ENCODE measurements at regions not wholly inside any gene's neighbourhood (a gene's known extent, or its start where the extent isn't known, plus 50 kb on each side); places are given as distances from the start of the nearest gene placed in this dataset.

DNA sequence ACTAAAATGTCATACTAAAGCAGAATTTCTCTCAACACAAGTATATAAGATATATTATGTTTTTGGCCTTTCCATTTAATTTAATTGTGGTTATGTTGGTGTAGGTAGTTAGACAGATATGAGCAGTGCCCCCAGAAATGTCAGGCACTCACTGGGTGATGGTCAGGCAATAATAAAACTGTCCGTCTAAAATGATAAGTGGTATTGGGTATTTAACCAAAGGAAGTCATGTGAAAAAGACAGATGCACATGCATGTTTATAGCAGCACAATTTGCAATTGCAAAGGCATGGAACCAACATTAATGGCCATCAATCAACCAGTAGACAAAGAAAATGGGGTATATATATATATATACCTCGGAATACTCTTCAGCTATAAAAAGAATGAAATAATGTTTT lies 936.6 kb upstream of the SLC39A10 start:
- DNase-seq = no peak
- Histone ChIP-seq H3K9me3 (ENCODE audit: insufficient read depth, low read depth) (no peaks in the 10 kb centered on the region), H3K27ac (no peak overlapping the region), H4K20me1 (ENCODE audit: insufficient read depth) (no peaks in the 10 kb centered on the region), H2AFZ (no peak overlapping the region), H3K36me3 (ENCODE audit: low read depth) (no peaks in the 10 kb centered on the region), H3K9me2 (ENCODE audit: insufficient read depth) (no peaks in the 10 kb centered on the region), H3K4me1 (replicated peaks; ENCODE audit: insufficient read depth) (no peaks in the 10 kb centered on the region), H3K27me3 (ENCODE audit: insufficient read depth, low read depth) (no peaks in the 10 kb centered on the region), H3F3A (ENCODE audit: insufficient read depth, low read depth) (no peaks in the 10 kb centered on the region), H3K4me3 (no peak overlapping the region), H3K4me2 (no peak overlapping the region), H3K79me2 (ENCODE audit: low read depth) (no peaks in the 10 kb centered on the region)
- POLR2A ChIA-PET (ENCODE audit: unreplicated experiment) = no interaction called here
- BruUV-seq (replicated peaks) = no TSS peak
- CTCF ChIA-PET = no interaction called here
- intact Hi-C loops (cut with micrococcal nuclease; ENCODE audit: unreplicated experiment) = no loop called here
- TF ChIP-seq, protein P1, sequence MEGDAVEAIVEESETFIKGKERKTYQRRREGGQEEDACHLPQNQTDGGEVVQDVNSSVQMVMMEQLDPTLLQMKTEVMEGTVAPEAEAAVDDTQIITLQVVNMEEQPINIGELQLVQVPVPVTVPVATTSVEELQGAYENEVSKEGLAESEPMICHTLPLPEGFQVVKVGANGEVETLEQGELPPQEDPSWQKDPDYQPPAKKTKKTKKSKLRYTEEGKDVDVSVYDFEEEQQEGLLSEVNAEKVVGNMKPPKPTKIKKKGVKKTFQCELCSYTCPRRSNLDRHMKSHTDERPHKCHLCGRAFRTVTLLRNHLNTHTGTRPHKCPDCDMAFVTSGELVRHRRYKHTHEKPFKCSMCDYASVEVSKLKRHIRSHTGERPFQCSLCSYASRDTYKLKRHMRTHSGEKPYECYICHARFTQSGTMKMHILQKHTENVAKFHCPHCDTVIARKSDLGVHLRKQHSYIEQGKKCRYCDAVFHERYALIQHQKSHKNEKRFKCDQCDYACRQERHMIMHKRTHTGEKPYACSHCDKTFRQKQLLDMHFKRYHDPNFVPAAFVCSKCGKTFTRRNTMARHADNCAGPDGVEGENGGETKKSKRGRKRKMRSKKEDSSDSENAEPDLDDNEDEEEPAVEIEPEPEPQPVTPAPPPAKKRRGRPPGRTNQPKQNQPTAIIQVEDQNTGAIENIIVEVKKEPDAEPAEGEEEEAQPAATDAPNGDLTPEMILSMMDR (conservative IDR thresholded peaks at IDR 0.05) = no peak
- no peak for TF ChIP-seq EZH2 (IDR thresholded peaks at IDR 0.05; ENCODE audit: low read depth)

DNA sequence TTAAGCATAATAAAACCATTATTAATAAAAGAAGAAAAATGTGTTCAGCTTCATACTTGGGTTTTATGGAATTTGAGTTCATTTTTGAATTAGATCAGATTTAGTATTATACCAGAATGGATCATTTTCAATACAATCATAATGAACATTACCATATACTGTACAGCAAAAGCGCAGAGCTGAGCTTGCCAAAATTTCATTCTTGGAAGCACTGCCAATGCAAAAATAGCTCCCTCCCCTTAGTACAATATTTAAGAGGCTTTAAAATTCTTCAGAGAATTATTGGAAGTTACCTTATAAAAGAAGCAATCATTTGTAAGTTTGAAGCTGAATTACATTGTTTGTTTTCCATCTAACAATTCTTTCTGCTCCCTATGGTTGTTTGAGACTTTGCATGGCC lies 938.1 kb upstream of the SLC39A10 start:
- H3K9me3 ChIP-seq (ENCODE audit: insufficient read depth, low read depth) = no peaks in the 10 kb centered on the region
- H2AFZ ChIP-seq = no peak overlapping the region
- H3K27me3 ChIP-seq (ENCODE audit: insufficient read depth, low read depth) = no peaks in the 10 kb centered on the region
- no peak overlapping the region for H3K27ac ChIP-seq
- no peaks in the 10 kb centered on the region for H3K4me1 ChIP-seq (replicated peaks; ENCODE audit: insufficient read depth)
- H3K4me2 ChIP-seq = no peak overlapping the region
- no TSS peak for BruUV-seq (replicated peaks)
- intact Hi-C loops (cut with micrococcal nuclease; ENCODE audit: unreplicated experiment) = no loop called here
- ChIA-PET POLR2A (ENCODE audit: unreplicated experiment) (no interaction called here), CTCF (no interaction called here)
- TF ChIP-seq, protein P1 (conservative IDR thresholded peaks at IDR 0.05) = no peak
- no peak for TF ChIP-seq EZH2 (IDR thresholded peaks at IDR 0.05; ENCODE audit: low read depth)
- H3K4me3 ChIP-seq = no peak overlapping the region
- no peaks in the 10 kb centered on the region for H3K36me3 ChIP-seq (ENCODE audit: low read depth)
- no peaks in the 10 kb centered on the region for H4K20me1 ChIP-seq (ENCODE audit: insufficient read depth)
- no peak for DNase-seq
- no peaks in the 10 kb centered on the region for H3K79me2 ChIP-seq (ENCODE audit: low read depth)
- no peaks in the 10 kb centered on the region for H3F3A ChIP-seq (ENCODE audit: insufficient read depth, low read depth)
- no peaks in the 10 kb centered on the region; the same call in 1 of the 2 replicates for H3K9me2 ChIP-seq (ENCODE audit: insufficient read depth)

- Histone ChIP-seq H3K4me2 (no peak overlapping the region), H2AFZ (no peak overlapping the region), H3K27ac (no peak overlapping the region), H4K20me1 (ENCODE audit: insufficient read depth) (no peaks in the 10 kb centered on the region), H3K36me3 (ENCODE audit: low read depth) (no peaks in the 10 kb centered on the region), H3K79me2 (ENCODE audit: low read depth) (no peaks in the 10 kb centered on the region), H3K27me3 (ENCODE audit: insufficient read depth, low read depth) (no peaks in the 10 kb centered on the region), H3F3A (ENCODE audit: insufficient read depth, low read depth) (no peaks in the 10 kb centered on the region), H3K9me2 (ENCODE audit: insufficient read depth) (no peaks in the 10 kb centered on the region; the same call in 1 of the 2 replicates), H3K4me3 (no peak overlapping the region), H3K9me3 (ENCODE audit: insufficient read depth, low read depth) (no peaks in the 10 kb centered on the region), H3K4me1 (replicated peaks; ENCODE audit: insufficient read depth) (no peaks in the 10 kb centered on the region)
- no peak for TF ChIP-seq EZH2 (IDR thresholded peaks at IDR 0.05; ENCODE audit: low read depth)
- TF ChIP-seq, protein P1 (conservative IDR thresholded peaks at IDR 0.05) = no peak
- DNase-seq = no peak
- ChIA-PET POLR2A (ENCODE audit: unreplicated experiment) (no interaction called here), CTCF (no interaction called here)
- BruUV-seq (replicated peaks) = no TSS peak
- intact Hi-C loops (cut with micrococcal nuclease; ENCODE audit: unreplicated experiment) = no loop called here
Measured at GRCh38 chr2:194714541-194714940, 942.5 kb upstream of the SLC39A10 start.

Data from PC-9 (cell line).